GM19324 (cell line): ENCODE measurements at regions not wholly inside any gene's neighbourhood (a gene's known extent, or its start where the extent isn't known, plus 50 kb on each side); places are given as distances from the start of the nearest gene placed in this dataset.

Experiments used
- ATAC-seq: cut with Tn5 transposase; IDR thresholded peaks from one replicate; pipeline ENCODE4 v1.9.1; 2021; ENCODE audit warnings: mild to moderate bottlenecking, moderate library complexity; ENCODE audit not compliant: unreplicated experiment, low FRiP score

GRCh38 chr5:58215364-58215763 lies 244.5 kb downstream of the PLK2 start:
- ATAC-seq = no peak

- ATAC-seq = no peak
These were observed 248.4 kb downstream of the PLK2 start for GRCh38 chr5:58211441-58211840.

DNA sequence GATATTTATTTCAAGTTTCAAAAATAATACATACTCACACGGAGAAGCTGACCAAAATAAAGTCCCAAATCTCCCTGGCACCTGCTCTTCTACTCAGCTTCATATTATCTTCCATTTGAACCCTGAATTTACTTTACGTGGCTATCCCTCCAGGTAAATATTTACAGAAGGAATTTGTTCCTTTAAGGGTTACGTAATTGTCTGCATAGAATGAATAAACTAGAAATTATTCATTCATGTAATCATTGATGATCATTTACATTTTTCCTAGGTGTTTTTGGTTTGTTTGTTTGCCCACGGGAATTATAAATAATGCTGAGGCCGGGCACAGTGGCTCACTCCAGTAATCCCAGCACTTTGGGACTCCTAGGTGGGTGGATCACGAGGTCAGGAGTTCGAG lies 251.2 kb downstream of the PLK2 start:
- ATAC-seq = no peak

DNA sequence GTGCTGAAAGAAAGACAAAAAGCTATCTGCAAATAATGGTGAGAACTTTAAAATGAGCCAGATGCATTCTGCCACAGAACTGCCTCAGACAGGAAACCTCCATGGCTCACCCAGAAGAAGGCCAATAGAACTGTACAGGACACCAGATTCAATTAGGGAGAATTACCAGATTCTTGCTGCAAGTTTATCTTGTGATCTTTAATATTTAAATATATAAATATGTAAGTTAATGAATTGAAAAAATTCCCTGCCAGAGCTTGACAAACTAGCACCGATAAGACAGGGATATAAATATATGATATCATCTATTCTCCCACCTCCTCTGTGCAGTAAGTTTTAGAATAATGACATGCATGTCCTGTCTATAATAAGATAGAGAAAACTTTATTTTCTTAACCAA lies 252.8 kb downstream of the PLK2 start:
- ATAC-seq = no peak

DNA sequence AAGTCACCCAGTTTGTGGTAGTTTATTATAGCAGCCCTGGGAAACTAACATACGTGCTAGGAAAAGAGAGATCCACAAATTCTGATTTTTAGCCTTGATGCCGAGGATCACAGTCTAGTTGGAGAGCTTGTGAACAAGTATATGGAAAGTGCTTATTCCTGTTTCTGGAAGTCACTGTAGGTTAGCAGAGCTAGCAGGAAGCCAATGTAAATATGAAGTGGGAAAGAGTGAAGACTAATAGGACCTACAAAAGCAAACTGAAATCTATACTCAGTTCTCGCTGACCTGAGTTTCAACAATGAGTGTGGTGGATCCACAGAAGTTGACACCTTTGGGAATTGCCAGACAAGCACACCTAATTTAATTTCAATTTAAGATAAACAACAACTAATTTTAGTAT lies 254.9 kb downstream of the PLK2 start:
- ATAC-seq = no peak

DNA sequence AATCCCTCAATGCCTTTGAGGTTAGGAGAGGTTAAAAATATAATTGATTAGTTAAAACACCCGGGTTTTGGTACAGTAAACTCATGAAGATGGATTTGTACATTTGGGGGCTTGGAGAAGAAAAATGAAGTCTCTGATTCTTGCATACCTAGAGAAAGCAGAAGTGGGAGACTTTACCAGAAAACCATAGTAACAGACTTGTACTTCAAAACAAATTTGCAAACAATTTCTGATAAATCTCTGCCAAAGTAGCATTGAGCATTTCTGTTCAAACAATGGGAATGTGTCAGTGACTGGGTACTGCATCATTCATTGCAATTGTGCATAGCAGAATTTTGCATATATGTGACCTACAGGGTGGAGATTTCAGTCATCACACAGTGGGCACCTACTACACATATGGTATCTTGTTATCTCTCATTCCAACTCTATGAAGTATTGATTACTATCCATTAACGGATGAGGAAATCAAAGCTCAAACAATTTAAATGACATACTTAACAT lies 256.9 kb downstream of the PLK2 start:
- ATAC-seq = no peak

- ATAC-seq = no peak
These were observed 257.8 kb downstream of the PLK2 start for GRCh38 chr5:58201922-58202648.

GRCh38 chr5:58200451-58200850 lies 259.4 kb downstream of the PLK2 start:
- ATAC-seq = no peak

- ATAC-seq = no peak
These were observed 260.8 kb downstream of the PLK2 start for GRCh38 chr5:58199087-58199486.

DNA sequence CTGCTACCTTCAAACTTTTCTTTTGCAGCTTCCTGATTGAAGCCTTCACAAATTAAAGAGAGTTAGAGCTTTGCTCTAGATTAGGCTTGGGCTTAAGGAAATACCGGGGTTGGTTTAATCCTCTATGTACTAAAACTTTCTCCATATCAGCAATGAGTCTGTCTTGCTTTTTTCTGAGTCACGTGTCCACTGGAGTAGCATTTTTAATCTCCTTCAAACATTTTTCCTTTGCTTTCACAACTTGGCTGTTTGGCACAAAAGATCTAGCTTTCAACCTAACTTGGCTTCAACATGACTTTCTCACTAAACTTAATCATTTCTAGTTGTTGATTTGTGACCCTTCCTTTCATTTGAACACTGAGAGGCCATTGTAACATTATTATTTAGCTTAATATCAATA lies 261.6 kb downstream of the PLK2 start:
- ATAC-seq = no peak

- no peak for ATAC-seq
These were observed 262.0 kb downstream of the PLK2 start for GRCh38 chr5:58197875-58198274.

DNA sequence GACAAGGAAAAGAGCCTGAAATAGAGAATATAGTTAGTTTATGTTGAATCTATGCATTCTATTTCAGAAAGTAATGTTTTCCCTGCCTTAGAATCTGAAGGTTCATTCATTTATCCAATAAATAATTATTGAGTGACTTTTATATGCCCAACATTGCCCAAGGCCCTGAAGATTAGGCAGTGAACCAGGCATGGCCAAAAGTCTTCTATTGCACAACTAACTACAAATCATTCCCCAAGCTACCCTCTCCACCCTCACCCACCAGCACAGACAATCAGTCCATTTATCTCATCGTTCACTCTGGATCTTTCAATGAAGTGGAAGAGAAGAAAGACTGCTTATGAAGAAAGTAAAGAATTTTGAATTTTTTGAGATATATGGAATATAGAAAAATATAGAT lies 268.4 kb downstream of the PLK2 start:
- no peak for ATAC-seq

DNA sequence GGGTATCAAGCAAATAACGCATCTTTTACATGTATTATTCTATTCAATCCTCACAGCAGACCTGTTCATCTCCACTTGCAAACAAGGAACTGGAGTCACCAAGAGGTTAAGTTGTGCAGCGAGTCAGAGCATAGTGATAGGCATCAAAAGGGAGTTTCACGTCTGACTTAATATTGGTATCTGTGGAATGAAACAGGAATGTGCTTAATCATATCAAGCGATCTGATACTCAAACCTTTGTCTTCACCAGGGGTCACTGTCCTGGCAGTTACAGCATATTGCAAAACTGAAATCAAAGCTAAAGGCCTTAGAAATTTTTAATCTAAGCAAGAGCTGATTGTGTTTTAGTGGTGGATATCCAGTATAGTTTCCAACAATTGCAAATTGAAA lies 271.6 kb downstream of the PLK2 start:
- ATAC-seq = no peak

GRCh38 chr5:58187432-58188261 lies 272.2 kb downstream of the PLK2 start:
- no peak for ATAC-seq

DNA sequence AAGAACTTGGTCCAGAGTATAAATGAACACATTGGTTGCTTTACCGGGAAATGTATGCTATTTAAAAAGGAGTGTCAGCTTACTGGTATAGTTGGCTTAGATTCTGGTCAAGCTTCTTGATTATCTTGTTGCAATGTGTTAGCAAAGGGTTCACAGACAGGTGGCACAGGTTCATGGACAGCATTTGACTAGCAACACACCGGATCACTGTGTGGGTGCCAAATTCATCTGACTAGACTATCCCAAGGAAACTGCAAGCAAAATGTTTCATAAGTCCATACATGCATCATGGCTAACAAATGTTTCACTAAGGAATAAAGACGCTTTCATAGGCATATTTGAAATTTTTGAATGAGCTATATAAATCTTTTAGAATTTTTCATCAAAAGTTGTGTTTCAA lies 274.1 kb downstream of the PLK2 start:
- no peak for ATAC-seq

DNA sequence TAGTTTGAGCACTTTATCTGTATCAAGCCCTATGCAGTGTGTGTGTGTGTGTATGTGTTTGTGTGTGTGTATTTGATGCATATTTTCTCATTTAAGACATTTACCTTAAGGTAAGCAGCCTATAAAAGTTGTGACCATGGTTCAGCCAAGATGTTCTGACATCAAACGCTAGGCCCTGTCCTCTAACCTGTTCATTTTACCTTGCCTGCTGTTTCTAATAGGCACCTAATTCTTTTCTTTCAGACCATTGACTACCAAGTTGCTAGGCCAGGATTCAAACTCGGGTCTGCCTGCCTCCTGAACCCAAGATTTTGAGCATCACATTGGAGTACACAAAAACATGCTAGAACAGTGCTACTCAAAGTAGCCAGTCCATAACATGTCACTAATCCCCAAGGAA lies 274.5 kb downstream of the PLK2 start:
- ATAC-seq = no peak

DNA sequence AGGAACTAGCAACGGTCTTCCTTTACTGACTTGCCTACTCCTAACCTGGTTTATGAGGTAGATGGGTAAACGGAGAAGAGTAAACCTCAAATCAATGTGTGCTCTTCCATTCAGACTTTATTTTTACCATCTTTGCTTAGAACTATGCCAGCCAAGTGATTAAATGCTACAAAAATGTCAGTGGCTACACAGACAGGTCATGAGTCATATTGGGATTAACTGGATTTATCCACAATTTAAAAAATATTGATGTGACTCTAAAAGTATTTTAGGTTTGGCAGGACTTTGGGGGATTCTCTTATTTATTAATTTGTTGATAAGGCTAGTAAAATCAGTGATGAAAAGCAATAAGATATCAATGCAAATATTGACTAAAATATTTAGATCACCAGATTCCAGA lies 275.0 kb downstream of the PLK2 start:
- no peak for ATAC-seq

- no peak for ATAC-seq
These were observed 276.1 kb downstream of the PLK2 start for GRCh38 chr5:58183786-58184085.

- no peak for ATAC-seq
These were observed 276.7 kb downstream of the PLK2 start for GRCh38 chr5:58183078-58183785.

DNA sequence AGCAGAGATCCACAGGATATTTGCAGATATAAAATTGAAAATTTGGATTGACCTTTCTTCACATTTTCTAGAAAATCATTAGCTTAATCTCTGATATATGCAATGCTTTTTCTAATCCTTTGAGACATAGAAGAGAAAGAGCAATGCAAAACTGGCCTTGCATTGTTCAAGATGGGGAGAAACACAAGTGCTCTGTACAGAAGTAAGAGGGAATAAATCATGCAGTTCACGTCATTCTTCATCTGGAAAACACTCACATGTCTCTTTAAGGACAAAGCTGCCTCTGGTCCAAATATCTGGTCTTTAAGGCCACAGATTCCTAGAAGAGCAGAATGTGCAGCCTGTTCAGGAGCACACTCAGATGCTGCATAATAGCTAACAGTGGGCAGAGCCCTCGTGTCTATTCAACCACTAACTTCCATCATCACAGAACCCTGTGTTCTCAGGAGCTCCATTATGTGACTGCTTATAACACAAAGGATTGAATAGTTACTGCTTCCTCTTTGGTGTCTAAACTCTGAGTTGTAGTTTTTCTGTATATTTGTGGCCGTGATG lies 277.5 kb downstream of the PLK2 start:
- no peak for ATAC-seq
